Endothelial cell of umbilical vein (primary cell): ENCODE measurements at regions not wholly inside any gene's neighbourhood (a gene's known extent, or its start where the extent isn't known, plus 50 kb on each side); places are given as distances from the start of the nearest gene placed in this dataset.

Experiments used
- BruUV-seq: library from RNA; stranded (reverse); fragments of 400-500 nt; replicated peaks from 2 replicates; lab custom pipeline; 2021; lab: Mats Ljungman, UMichigan
- CTCF ChIA-PET: fragments of 300-600, 350-600 bp; sonication (Branson Sonifier 250); formaldehyde crosslinking; loops from one replicate; lab custom pipeline; 2021; ENCODE audit warnings: antibody characterized with exemption, inconsistent platforms; lab: Charles Lee
- POLR2A ChIA-PET: fragments of 300-600, 350-600 bp; sonication (Branson Sonifier 250); formaldehyde crosslinking; loops from one replicate; lab custom pipeline; 2021; ENCODE audit warnings: antibody characterized with exemption, inconsistent platforms; lab: Charles Lee
- DNase-seq: peaks from one replicate; pipeline ENCODE4 v3.0.0-alpha.2; 2011; ENCODE audit warnings: low read depth, low spot score
- FAIRE-seq: peaks from 2 replicates; lab custom pipeline; 2011; peaks lifted over from hg19 to GRCh38; lab: Jason Lieb, UNC
- H2AFZ ChIP-seq: 2 replicates; pipeline ENCODE4 v1.6.0; 2012; ENCODE audit warnings: low read depth, low read length, control low read depth, inconsistent platforms
- H3K27ac ChIP-seq: 2 replicates; pipeline ENCODE4 v1.5.1; 2011; ENCODE audit warnings: low read depth, mild to moderate bottlenecking, control low read depth, low read length, moderate library complexity; ENCODE audit not compliant: insufficient read depth
- H3K27me3 ChIP-seq, 2 experiments: 2 replicates each; pipeline versions ENCODE4 v1.6.0 to v1.6.1; 2011; ENCODE audit warnings: low read length in 2 of 2, mixed read lengths in 1 of 2; ENCODE audit not compliant: control insufficient read depth in 2 of 2, insufficient read depth in 2 of 2
- H3K36me3 ChIP-seq, 2 experiments: 2 replicates in 1 of 2; 3 replicates in 1 of 2; pipeline ENCODE4 v1.5.1; 2011; ENCODE audit warnings: low read length in 2 of 2, mild to moderate bottlenecking in 1 of 2, moderate library complexity in 1 of 2; ENCODE audit not compliant: control insufficient read depth in 2 of 2, insufficient read depth in 2 of 2; ENCODE audit errors: extremely low read depth in 1 of 2
- H3K4me1 ChIP-seq: 3 replicates; pipeline ENCODE4 v1.5.1; 2011; ENCODE audit warnings: mild to moderate bottlenecking, low read length; ENCODE audit not compliant: control insufficient read depth, insufficient read depth; ENCODE audit errors: extremely low read depth
- H3K4me2 ChIP-seq: 2 replicates; pipeline ENCODE4 v1.6.1; 2011; ENCODE audit warnings: low read length, control low read depth, mixed read lengths; ENCODE audit not compliant: insufficient read depth
- H3K4me3 ChIP-seq, 3 experiments: fragments of 200-600 bp in 1 of 3; sonication (generic), shearing (Covaris generic) in 1 of 3; replicated peaks in 1 of 3; 2 replicates each; pipeline ENCODE4 v1.5.1; 2011 to 2016; ENCODE audit warnings: control low read depth in 3 of 3, low read length in 3 of 3, mild to moderate bottlenecking in 2 of 3, inconsistent platforms in 1 of 3, low read depth in 1 of 3, moderate library complexity in 1 of 3; ENCODE audit not compliant: insufficient read depth in 1 of 3
- H3K79me2 ChIP-seq: 2 replicates; pipeline ENCODE4 v1.6.0; 2012; ENCODE audit warnings: low read length, inconsistent platforms; ENCODE audit not compliant: control insufficient read depth, insufficient read depth
- H3K9ac ChIP-seq: replicated peaks from 2 replicates; pipeline ENCODE3; 2011; ENCODE audit warnings: low read length, control low read depth; ENCODE audit not compliant: insufficient read depth; ENCODE audit errors: extremely low read depth
- H3K9me1 ChIP-seq: replicated peaks from 3 replicates; pipeline ENCODE4 v1.6.0; 2011; ENCODE audit warnings: mild to moderate bottlenecking, low read length; ENCODE audit not compliant: control insufficient read depth, insufficient read depth; ENCODE audit errors: extremely low read depth
- H3K9me3 ChIP-seq: replicated peaks from 2 replicates; pipeline ENCODE4 v1.5.1; 2012; ENCODE audit warnings: low read length, inconsistent platforms; ENCODE audit not compliant: control insufficient read depth, insufficient read depth
- H4K20me1 ChIP-seq: replicated peaks from 2 replicates; pipeline ENCODE3; 2011; ENCODE audit warnings: mild to moderate bottlenecking, low read length; ENCODE audit not compliant: control insufficient read depth, insufficient read depth; ENCODE audit errors: extremely low read depth
- EZH2 ChIP-seq: IDR thresholded peaks from 2 replicates; pipeline ENCODE4 v1.6.1; 2012; ENCODE audit warnings: borderline replicate concordance, low read depth, mild to moderate bottlenecking, moderate library complexity, low read length, inconsistent platforms; ENCODE audit not compliant: severe bottlenecking
- FOS ChIP-seq: IDR thresholded peaks from 2 replicates; pipeline ENCODE4 v1.6.1; 2011; ENCODE audit warnings: mild to moderate bottlenecking, low read length, moderate library complexity, borderline replicate concordance; ENCODE audit not compliant: insufficient read depth
- GATA2 ChIP-seq: IDR thresholded peaks from 2 replicates; pipeline ENCODE4 v1.7.0; 2011; ENCODE audit warnings: low read depth, mild to moderate bottlenecking, moderate library complexity, mixed read lengths, low read length; ENCODE audit not compliant: insufficient read length, insufficient read depth
- JUN ChIP-seq: IDR thresholded peaks from 2 replicates; pipeline ENCODE4 v1.6.1; 2011; ENCODE audit warnings: borderline replicate concordance, low read depth; ENCODE audit not compliant: insufficient read length, insufficient read depth
- MAX ChIP-seq: IDR thresholded peaks from 2 replicates; pipeline ENCODE4 v1.6.1; 2011; ENCODE audit not compliant: insufficient read depth, insufficient read length
- MYC ChIP-seq: IDR thresholded peaks from one replicate; pipeline ENCODE4 v1.6.1; 2011; ENCODE audit warnings: mild to moderate bottlenecking, low read depth, low read length
- POLR2A ChIP-seq: IDR thresholded peaks from 2 replicates; pipeline ENCODE4 v1.6.1; 2012; ENCODE audit warnings: low read depth, mild to moderate bottlenecking, control low read depth, low read length
- POLR2AphosphoS5 ChIP-seq: IDR thresholded peaks from 2 replicates; pipeline ENCODE4 v1.6.1; 2012; ENCODE audit warnings: low read depth, mild to moderate bottlenecking, control low read depth, low read length, moderate library complexity; ENCODE audit not compliant: insufficient read depth
- dilution Hi-C: fragments of 300-500 bp; cut with MboI; formaldehyde crosslinking; loops from one replicate; pipeline ENCODE4 v1.15.0; 2019; ENCODE audit warnings: low sequenced_read_pairs; ENCODE audit not compliant: extremely low pct_ligation_motif_present
- intact Hi-C: fragments of 100-400 bp; cut with micrococcal nuclease; formaldehyde crosslinking; loops from one replicate; pipeline ENCODE4 v1.10.0; 2022
- TF ChIP-seq, protein P1 (sequence below), 2 donors: IDR thresholded peaks; 1 replicate in 1 of 2; 2 replicates in 1 of 2; pipeline ENCODE4 v1.5.1; 2011; ENCODE audit warnings: low read length in 2 of 2, mild to moderate bottlenecking in 2 of 2, moderate library complexity in 2 of 2, control low read depth in 1 of 2, inconsistent platforms in 1 of 2, low read depth in 1 of 2; ENCODE audit not compliant: insufficient read depth in 1 of 2; ENCODE audit errors: extremely low read depth in 1 of 2

GRCh38 chr6:71106276-71106675, 149.4 kb upstream of the B3GAT2 start:
- dilution Hi-C loops (no loop called here), intact Hi-C loops (no loop called here)
- no peak overlapping the region for H3K4me3 ChIP-seq
- no TSS peak for BruUV-seq
- H3K36me3 ChIP-seq = no peaks in the 10 kb centered on the region
- ChIA-PET POLR2A (no interaction called here), CTCF (no interaction called here)
- peaks cover 8% of the 10 kb centered on the region for H3K4me1 ChIP-seq
- no peak for FAIRE-seq
- H4K20me1 ChIP-seq = no peaks in the 10 kb centered on the region
- no peak for DNase-seq
- no peaks in the 10 kb centered on the region for H3K9me3 ChIP-seq
- TF ChIP-seq JUN (no peak), POLR2A (no peak), MAX (no peak), GATA2 (no peak)
- TF ChIP-seq, protein P1, sequence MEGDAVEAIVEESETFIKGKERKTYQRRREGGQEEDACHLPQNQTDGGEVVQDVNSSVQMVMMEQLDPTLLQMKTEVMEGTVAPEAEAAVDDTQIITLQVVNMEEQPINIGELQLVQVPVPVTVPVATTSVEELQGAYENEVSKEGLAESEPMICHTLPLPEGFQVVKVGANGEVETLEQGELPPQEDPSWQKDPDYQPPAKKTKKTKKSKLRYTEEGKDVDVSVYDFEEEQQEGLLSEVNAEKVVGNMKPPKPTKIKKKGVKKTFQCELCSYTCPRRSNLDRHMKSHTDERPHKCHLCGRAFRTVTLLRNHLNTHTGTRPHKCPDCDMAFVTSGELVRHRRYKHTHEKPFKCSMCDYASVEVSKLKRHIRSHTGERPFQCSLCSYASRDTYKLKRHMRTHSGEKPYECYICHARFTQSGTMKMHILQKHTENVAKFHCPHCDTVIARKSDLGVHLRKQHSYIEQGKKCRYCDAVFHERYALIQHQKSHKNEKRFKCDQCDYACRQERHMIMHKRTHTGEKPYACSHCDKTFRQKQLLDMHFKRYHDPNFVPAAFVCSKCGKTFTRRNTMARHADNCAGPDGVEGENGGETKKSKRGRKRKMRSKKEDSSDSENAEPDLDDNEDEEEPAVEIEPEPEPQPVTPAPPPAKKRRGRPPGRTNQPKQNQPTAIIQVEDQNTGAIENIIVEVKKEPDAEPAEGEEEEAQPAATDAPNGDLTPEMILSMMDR (IDR thresholded peaks at IDR 0.05; ENCODE audit: extremely low read depth in 1 of 2, insufficient read depth in 1 of 2, low read depth in 1 of 2, low read length in 2 of 2) = no peak
- H3K27me3 ChIP-seq = no peaks in the 10 kb centered on the region
- no peak overlapping the region for H2AFZ ChIP-seq
- no peaks in the 10 kb centered on the region for H3K9me1 ChIP-seq
- H3K9ac ChIP-seq = no peak overlapping the region
- no peak overlapping the region for H3K27ac ChIP-seq
- no peaks in the 10 kb centered on the region for H3K79me2 ChIP-seq
- H3K4me2 ChIP-seq = no peak overlapping the region

DNA sequence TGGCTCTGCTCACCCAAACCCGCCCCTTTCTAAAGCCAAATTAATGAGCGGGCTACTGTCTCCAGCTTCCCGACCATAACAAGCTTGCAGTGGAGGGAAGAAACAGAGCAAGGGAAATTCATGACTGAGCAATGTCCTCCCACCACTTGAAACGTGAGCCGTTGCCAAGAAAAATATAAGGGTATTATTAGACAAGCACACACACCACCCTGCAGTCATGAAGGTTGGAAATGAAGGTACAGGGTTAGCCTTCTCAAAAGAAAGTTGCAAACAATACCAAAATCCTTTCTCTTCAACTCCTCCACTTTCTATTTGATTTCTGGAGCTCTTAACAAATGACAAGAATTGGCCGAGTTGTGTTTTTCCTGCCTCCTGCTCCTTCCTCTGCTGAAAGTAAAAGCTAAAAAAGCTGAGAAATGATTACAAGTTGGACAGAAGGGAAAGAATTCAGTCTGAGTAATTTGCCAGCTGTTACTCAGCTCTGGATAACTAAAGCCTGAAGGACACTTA, 151.1 kb upstream of the B3GAT2 start:
- no peak overlapping the region for H3K27ac ChIP-seq
- POLR2A ChIA-PET = no interaction called here
- DNase-seq (peak; percentile 81), FAIRE-seq (peak; percentile 85)
- BruUV-seq = no TSS peak
- H4K20me1 ChIP-seq = no peaks in the 10 kb centered on the region
- no peaks in the 10 kb centered on the region for H3K36me3 ChIP-seq
- dilution Hi-C loops (no loop called here), intact Hi-C loops (loop anchor here (1.0 kb wide), 1 partner anchor 14 kb away; no protein-coding TSS in a partner anchor)
- peaks cover 8% of the 10 kb centered on the region for H3K4me1 ChIP-seq
- peaks cover 0 to 2% of the 10 kb centered on the region in 2 experiments for H3K27me3 ChIP-seq
- H3K4me2 ChIP-seq = peak overlapping the region; percentile 80
- no peaks in the 10 kb centered on the region for H3K9me3 ChIP-seq
- H2AFZ ChIP-seq = peak overlapping the region; percentile 47
- CTCF ChIA-PET = interaction anchor here (0.8 to 1.9 kb wide), 11 partner anchors 9 to 739 kb away, joined by 3 to 5 read pairs (median 4); no protein-coding TSS in a partner anchor
- H3K79me2 ChIP-seq = no peaks in the 10 kb centered on the region
- H3K9me1 ChIP-seq = no peaks in the 10 kb centered on the region
- no peak overlapping the region for H3K9ac ChIP-seq
- no peak for TF ChIP-seq MYC
- TF ChIP-seq POLR2AphosphoS5 = no peak
- TF ChIP-seq, protein P1 (IDR thresholded peaks at IDR 0.05; ENCODE audit: extremely low read depth in 1 of 2, insufficient read depth in 1 of 2, low read depth in 1 of 2, low read length in 2 of 2) = no peak
- no peak for TF ChIP-seq JUN
- TF ChIP-seq MAX = no peak
- TF ChIP-seq GATA2 = no peak
- TF ChIP-seq POLR2A = no peak
- no peak for TF ChIP-seq FOS
- TF ChIP-seq EZH2 = no peak
- peak overlapping the region in 1 of 3 experiments; percentile 22 for H3K4me3 ChIP-seq
